ENCODE measurements at regions not wholly inside any gene's neighbourhood (a gene's known extent, or its start where the extent isn't known, plus 50 kb on each side); places are given as distances from the start of the nearest gene placed in this dataset.

DNA sequence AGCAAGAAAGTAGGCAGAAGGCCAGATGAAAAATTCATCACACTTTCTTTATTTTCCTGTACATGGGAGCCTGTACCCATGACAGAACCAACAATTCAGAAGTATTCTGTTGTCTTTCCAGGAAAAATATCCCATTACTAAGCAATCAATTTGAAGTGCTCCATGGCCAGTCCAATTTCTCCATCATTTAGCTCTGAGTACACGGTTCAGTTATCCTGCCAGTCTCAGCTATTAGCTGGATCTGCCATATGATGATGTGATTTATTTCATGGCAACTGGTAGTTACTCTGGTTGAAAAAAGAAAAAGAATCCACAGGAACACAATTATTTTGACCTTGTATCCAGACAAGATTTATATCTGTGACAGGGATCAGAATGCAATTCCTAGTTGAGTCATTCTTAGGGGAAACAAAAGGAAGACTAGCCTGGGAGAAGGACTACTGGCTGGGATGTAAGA is 70.6 kb upstream of the GORAB start:
- Histone ChIP-seq H3K4me1 (ENCODE audit: control insufficient read depth in 3 of 3, insufficient read depth in 3 of 3, low read length in 3 of 3) (peaks cover 0 to 2% (median 0%) of the 10 kb centered on the region in 3 donors), H3K27ac (ENCODE audit: low read depth, low read length) (peak overlapping the region; percentile 67), H3K9me3 (ENCODE audit: control insufficient read depth in 3 of 3, low read length in 3 of 3) (no peaks in the 10 kb centered on the region), H3K9ac (ENCODE audit: low read depth in 1 of 3, low read length in 3 of 3) (no peak overlapping the region), H3K27me3 (ENCODE audit: control insufficient read depth in 3 of 3, insufficient read depth in 3 of 3, low read length in 3 of 3) (no peaks in the 10 kb centered on the region), H3K36me3 (ENCODE audit: control insufficient read depth in 3 of 3, insufficient read depth in 3 of 3, low read length in 3 of 3) (no peaks in the 10 kb centered on the region), H3K4me3 (ENCODE audit: low read length in 3 of 3) (no peak overlapping the region)

DNA sequence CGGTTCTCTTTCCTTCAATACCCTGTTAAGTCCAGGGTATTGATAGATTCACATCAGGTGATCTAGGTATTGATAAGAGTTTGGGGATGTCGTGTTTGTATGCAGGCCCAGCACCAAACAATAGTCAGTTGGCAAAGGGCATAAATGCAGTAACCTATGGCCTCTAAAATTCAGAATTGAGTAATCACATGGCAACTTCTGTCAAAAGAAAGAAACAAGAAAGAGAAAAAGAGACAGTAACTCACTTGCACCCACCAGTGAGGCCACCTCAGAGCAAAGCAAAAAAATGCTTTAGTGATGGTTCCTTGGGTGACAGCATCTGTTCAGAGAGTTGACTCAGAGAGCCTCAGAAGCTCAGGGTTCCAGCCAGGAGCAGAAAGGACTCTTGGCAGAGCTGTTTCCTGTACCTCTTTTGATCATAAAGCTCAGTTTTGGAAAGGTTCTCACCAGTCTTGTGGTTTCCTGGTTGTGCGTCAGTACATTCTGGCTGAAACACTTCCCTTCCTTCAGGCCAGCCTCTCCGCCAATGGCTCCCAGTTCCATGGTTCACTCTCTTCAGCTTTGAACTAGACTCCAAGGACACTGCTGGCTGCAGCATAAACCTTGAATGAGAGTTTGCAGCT is 70.1 kb upstream of the GORAB start:
- Histone ChIP-seq H3K27ac (ENCODE audit: low read depth, low read length) (peak overlapping the region; percentile 67), H3K9ac (ENCODE audit: low read depth in 1 of 3, low read length in 3 of 3) (no peak overlapping the region)

DNA sequence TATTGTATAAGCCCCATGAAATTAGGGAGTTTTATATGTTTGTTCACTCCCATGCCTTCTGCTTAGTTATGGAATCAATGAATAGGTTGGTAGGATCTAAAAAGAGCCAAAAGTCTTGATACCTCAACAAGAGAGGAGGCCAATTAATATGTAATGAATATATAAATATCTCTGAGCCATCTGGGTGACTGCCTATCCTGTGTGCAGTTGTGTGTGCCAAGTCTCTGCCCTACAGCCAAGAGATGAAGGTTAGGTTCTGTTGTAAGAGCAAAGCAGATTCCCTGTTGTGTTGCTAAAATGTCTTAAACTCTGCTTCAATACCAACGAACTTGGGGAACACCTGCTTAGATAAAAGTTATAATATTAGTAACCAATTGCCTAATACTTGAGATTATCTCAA is 61.8 kb upstream of the GORAB start:
- H3K4me1 ChIP-seq (ENCODE audit: control insufficient read depth in 3 of 3, insufficient read depth in 3 of 3, low read length in 3 of 3), result no peaks in the 10 kb centered on the region
- H3K36me3 ChIP-seq (ENCODE audit: control insufficient read depth in 3 of 3, insufficient read depth in 3 of 3, low read length in 3 of 3), result no peaks in the 10 kb centered on the region
- no peak overlapping the region for H3K27ac ChIP-seq (ENCODE audit: low read depth, low read length)
- no peak overlapping the region for H3K4me3 ChIP-seq (ENCODE audit: low read length in 3 of 3)
- no peak overlapping the region for H3K9ac ChIP-seq (ENCODE audit: low read depth in 1 of 3, low read length in 3 of 3)
- no peaks in the 10 kb centered on the region for H3K27me3 ChIP-seq (ENCODE audit: control insufficient read depth in 3 of 3, insufficient read depth in 3 of 3, low read length in 3 of 3)
- no peaks in the 10 kb centered on the region for H3K9me3 ChIP-seq (ENCODE audit: control insufficient read depth in 3 of 3, low read length in 3 of 3)

More for the DNA sequence above, 70.1 kb upstream of the GORAB start:
- Histone ChIP-seq H3K4me1 (ENCODE audit: control insufficient read depth in 3 of 3, insufficient read depth in 3 of 3, low read length in 3 of 3) (peaks cover 0 to 2% (median 0%) of the 10 kb centered on the region in 3 donors), H3K9me3 (ENCODE audit: control insufficient read depth in 3 of 3, low read length in 3 of 3) (no peaks in the 10 kb centered on the region), H3K4me3 (ENCODE audit: low read length in 3 of 3) (no peak overlapping the region), H3K27me3 (ENCODE audit: control insufficient read depth in 3 of 3, insufficient read depth in 3 of 3, low read length in 3 of 3) (no peaks in the 10 kb centered on the region), H3K36me3 (ENCODE audit: control insufficient read depth in 3 of 3, insufficient read depth in 3 of 3, low read length in 3 of 3) (no peaks in the 10 kb centered on the region)

DNA sequence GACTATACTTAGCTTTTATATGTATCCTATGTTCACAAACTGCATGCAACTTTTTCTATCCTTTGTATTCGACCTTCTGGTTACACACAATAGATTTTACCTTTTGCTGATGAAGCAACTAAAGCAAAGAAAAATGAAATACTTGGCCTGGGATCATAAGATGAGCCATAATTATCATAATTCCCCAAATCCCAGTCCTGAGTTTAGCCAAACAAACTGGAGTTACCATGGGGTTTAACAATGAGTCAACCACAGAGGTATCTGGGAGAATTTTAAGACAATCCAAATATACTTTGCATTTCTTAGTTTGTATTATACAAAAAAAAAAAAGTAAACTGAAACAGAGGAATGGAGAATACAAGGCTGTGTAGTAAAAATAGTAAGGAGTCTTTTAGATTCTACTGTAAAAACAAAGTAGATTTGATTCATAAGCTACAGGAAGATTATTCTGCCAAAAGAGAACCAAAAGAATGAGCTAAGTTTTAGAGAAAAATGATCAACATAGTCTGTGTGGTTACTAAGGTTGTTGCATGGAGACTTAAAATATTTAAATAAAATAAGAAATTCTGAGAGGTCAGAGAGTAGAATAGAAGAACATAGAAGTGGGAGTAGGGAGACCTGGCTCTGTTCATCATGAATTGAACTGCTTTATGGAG is 60.4 kb upstream of the GORAB start:
- Histone ChIP-seq H3K27ac (ENCODE audit: low read depth, low read length) (no peak overlapping the region), H3K27me3 (ENCODE audit: control insufficient read depth in 3 of 3, insufficient read depth in 3 of 3, low read length in 3 of 3) (no peaks in the 10 kb centered on the region), H3K9ac (ENCODE audit: low read depth in 1 of 3, low read length in 3 of 3) (no peak overlapping the region), H3K36me3 (ENCODE audit: control insufficient read depth in 3 of 3, insufficient read depth in 3 of 3, low read length in 3 of 3) (no peaks in the 10 kb centered on the region), H3K4me3 (ENCODE audit: low read length in 3 of 3) (no peak overlapping the region), H3K9me3 (ENCODE audit: control insufficient read depth in 3 of 3, low read length in 3 of 3) (no peaks in the 10 kb centered on the region), H3K4me1 (ENCODE audit: control insufficient read depth in 3 of 3, insufficient read depth in 3 of 3, low read length in 3 of 3) (no peaks in the 10 kb centered on the region)

DNA sequence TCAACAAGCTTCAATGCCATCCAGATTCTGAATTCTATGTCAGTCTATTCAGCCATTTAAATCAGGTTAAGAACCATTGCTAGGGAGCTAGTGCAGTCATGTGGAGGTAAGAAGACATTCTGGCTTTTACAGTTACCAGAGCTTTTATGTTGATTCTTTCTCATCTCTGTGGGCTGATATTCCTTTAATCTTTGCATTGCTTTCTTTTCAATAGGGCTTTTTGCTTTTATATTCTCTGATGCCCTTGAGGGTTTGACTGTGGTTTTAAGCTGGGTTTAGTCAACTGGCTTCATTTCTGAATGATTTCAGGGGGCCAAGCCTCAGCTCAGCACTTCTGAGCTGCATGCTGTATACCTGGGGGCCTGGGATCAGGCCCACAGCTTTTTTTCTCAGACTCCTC is 51.0 kb upstream of the GORAB start:
- H3K4me3 ChIP-seq (ENCODE audit: low read length in 3 of 3), result no peak overlapping the region

More for the DNA sequence above, 51.0 kb upstream of the GORAB start:
- no peaks in the 10 kb centered on the region for H3K27me3 ChIP-seq (ENCODE audit: control insufficient read depth in 3 of 3, insufficient read depth in 3 of 3, low read length in 3 of 3)
- H3K27ac ChIP-seq (ENCODE audit: low read depth, low read length), result no peak overlapping the region
- no peaks in the 10 kb centered on the region for H3K4me1 ChIP-seq (ENCODE audit: control insufficient read depth in 3 of 3, insufficient read depth in 3 of 3, low read length in 3 of 3)
- no peaks in the 10 kb centered on the region for H3K9me3 ChIP-seq (ENCODE audit: control insufficient read depth in 3 of 3, low read length in 3 of 3)
- H3K36me3 ChIP-seq (ENCODE audit: control insufficient read depth in 3 of 3, insufficient read depth in 3 of 3, low read length in 3 of 3), result no peaks in the 10 kb centered on the region
- H3K9ac ChIP-seq (ENCODE audit: low read depth in 1 of 3, low read length in 3 of 3), result no peak overlapping the region

All from skeletal muscle tissue (tissue), 3 donors.